CD4-positive, alpha-beta T cell treated with Interferon alpha-2 for 1 hour (primary cell): ENCODE measurements at regions not wholly inside any gene's neighbourhood (a gene's known extent, or its start where the extent isn't known, plus 50 kb on each side); places are given as distances from the start of the nearest gene placed in this dataset.
A peak's percentile ranks its signal among the peaks of the same experiment; 100 is the strongest.

Source experiments
- DNase-seq, 2 donors: peaks; one replicate each; pipeline ENCODE4 v3.0.0-alpha.2; 2020 to 2022

- DNase-seq, result no peak
These were observed 337.5 kb downstream of the SEC14L1 start for GRCh38 chr17:77478281-77478680.

- DNase-seq, result no peak
These were observed 338.1 kb downstream of the SEC14L1 start for GRCh38 chr17:77478899-77479298.

- no peak for DNase-seq
These were observed 338.8 kb downstream of the SEC14L1 start for GRCh38 chr17:77479372-77480198.

- DNase-seq, result no peak
These were observed 339.4 kb downstream of the SEC14L1 start for GRCh38 chr17:77480199-77480508.

GRCh38 chr17:77480509-77481215 lies 339.9 kb downstream of the SEC14L1 start:
- DNase-seq, result no peak

- DNase-seq, result no peak
These were observed 341.0 kb downstream of the SEC14L1 start for GRCh38 chr17:77481476-77482374.

GRCh38 chr17:77482375-77483127 lies 341.8 kb downstream of the SEC14L1 start:
- no peak for DNase-seq

GRCh38 chr17:77483128-77483598 lies 342.4 kb downstream of the SEC14L1 start:
- no peak for DNase-seq

- DNase-seq, result no peak
These were observed 343.3 kb downstream of the SEC14L1 start for GRCh38 chr17:77484111-77484510.

GRCh38 chr17:77485089-77485833 lies 344.5 kb downstream of the SEC14L1 start:
- peak; percentile 31 to 54 for DNase-seq

- DNase-seq, result no peak
These were observed 346.5 kb downstream of the SEC14L1 start for GRCh38 chr17:77487211-77487629.

GRCh38 chr17:77487677-77488530 lies 347.1 kb downstream of the SEC14L1 start:
- DNase-seq, result no peak

- DNase-seq, result no peak
These were observed 347.9 kb downstream of the SEC14L1 start for GRCh38 chr17:77488531-77489238.

- no peak for DNase-seq
These were observed 348.6 kb downstream of the SEC14L1 start for GRCh38 chr17:77489239-77489892.

- no peak for DNase-seq
These were observed 349.1 kb downstream of the SEC14L1 start for GRCh38 chr17:77489893-77490255.

- no peak for DNase-seq
These were observed 349.8 kb downstream of the SEC14L1 start for GRCh38 chr17:77490361-77491183.

- peak; percentile 10 to 39 for DNase-seq
These were observed 351.2 kb downstream of the SEC14L1 start for GRCh38 chr17:77491921-77492445.
